NCI-H1694 (cell line): ENCODE measurements at regions not wholly inside any gene's neighbourhood (a gene's known extent, or its start where the extent isn't known, plus 50 kb on each side); places are given as distances from the start of the nearest gene placed in this dataset.

Source experiments
- DNase-seq: peaks from one replicate; lab custom pipeline; 2025; lab: John Stamatoyannopoulos, UW

DNA sequence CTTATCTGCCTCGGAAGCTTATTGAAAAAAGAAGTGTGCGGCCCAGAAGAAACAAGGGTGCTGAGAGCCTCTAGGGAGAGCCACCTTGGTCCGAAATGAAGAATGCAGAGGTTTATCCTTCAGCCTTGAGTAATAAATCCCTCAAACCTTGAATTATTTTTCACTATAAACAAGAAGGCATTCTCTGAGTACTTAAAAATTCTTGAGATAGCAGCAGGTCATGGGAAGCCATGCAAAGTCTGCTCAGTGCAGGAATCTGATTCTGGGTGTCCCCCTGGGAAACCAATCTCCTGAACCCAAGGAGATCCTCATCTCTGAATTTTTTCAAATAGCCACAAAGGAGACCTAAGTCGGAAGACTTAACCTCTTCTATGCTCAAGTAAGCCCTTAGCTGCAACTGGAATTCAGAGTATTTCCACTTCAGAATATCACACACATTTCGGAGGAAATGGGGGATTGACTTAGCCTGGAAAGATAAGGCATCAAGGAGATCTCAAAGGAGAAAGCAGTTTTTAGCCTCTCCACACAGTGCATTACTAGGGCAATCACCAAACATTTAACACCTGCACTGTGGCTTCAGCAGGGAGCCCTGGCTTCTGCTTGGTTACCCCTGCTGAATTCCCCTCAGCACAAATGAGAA lies 365.0 kb downstream of the ETS1 start:
- DNase-seq: no peak

DNA sequence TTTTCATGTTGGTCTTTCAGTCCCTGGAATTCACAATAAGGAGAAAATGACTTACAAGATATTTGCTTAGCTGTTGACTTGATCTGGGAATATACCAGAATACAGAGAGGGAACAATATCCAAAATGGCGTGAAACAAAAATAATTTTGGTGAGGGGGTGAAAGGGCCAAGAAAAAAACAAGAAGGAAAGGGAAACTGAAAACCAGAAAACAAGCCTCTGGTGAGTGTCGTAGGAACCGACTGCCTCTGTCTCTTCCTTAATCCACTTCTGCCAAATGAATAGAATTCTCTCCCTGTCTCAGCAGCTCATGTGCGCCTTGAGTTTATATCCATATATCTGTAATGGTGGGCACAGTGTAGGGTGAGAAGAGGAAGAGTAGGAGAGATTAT lies 367.6 kb downstream of the ETS1 start:
- no peak for DNase-seq

DNA sequence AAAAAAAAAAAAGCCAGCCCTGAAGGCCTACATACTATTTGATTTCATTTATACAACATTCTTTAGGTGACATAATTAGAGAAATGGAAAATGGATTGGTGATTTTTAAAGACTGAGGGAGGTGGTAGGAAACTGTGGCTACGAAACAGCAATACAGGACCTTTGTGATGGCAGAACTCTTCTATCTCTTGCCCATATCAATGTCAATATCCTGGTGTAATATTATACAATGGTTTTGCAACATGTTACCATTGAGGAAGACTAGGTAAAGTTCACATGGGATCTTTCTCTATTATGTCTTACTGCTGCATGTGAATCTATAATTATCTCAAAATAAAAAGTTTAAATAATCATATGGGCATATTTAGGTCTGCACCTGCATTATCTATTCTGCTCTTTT lies 371.2 kb downstream of the ETS1 start:
- DNase-seq: no peak

DNA sequence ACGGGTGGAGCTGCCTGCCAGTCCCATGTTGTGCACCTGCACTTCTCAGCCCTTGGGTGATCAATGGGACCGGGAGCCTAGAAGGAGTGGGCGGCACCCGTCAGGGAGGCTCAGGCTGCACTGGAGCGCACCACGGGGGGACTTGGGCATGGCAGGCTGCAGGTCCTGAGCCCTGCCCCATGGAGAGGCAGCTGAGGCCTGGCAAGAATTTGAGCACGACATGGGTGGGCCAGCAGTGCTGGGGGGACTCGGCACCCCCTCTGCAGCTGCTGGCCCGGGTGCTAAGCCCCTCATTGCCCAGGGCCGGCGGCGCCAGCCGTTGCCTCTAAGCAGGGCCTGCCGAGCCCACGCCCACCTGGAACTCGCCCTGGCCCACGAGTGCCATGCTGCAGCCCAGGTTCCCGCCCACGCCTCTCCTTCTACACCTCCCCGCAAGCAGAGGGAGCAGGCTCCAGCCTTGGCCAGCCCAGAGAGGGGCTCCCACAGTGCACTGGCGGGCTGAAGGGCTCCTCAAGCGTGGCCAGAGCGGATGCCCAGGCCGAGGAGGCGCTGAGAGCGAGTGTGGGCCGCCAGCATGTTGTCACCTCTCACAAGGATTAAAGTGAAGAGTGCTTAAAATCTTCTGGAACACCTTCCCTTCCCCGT lies 372.0 kb downstream of the ETS1 start:
- DNase-seq: no peak

DNA sequence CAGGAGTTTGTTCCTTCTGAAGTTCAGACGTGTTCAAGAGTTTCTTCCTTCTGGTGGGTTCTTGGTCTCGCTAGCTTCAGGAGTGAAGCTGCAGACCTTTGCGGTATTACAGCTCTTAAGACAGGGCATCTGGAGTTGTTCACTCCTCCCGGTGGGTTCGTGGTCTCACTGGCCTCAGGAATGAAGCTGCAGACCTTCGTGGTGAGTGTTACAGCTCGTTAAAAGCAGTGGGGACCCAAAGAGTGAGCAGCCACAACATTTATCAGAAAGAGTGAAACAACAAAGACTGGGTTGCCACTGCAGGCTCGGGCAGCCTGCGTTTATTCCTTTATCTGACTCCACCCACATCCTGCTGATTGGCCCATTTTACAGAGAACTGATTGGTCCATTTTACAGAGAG lies 373.1 kb downstream of the ETS1 start:
- DNase-seq: no peak

DNA sequence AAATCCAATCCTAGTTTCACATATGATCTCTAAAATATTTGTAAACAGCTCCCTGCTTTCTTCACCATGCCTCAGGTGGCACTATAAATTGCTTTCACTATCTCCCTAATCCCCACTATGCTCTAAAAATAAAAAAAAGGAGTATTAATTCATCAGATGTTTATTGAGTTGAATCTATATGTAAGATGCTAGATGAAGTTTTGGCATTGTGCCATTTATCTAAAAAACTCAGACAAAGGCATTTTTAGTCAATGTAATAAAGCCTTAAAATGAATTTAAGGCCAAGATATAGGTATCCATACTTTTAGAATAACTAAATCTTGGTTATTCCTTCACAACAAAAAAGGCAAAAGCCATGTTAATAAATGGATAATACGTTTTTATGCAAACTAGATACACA lies 373.9 kb downstream of the ETS1 start:
- DNase-seq: no peak

DNA sequence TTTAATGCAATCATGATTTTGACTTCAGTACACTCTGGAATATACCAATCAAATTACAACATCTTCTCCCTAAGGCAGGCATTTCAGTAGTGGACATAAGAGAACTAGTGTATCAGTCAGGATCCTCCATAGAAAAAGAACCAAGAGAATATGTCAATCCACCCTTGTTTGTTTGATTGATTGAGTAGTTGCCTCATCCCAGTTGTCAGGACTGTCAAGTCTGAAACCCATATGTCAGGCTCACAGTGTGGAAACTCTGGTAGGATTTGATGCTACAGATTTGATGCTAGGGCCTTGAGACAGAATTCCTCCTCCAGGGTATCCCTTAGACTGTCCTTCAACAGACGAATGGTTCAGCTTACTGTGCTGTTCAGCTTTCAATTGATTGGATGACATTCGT lies 375.0 kb downstream of the ETS1 start:
- no peak for DNase-seq

DNA sequence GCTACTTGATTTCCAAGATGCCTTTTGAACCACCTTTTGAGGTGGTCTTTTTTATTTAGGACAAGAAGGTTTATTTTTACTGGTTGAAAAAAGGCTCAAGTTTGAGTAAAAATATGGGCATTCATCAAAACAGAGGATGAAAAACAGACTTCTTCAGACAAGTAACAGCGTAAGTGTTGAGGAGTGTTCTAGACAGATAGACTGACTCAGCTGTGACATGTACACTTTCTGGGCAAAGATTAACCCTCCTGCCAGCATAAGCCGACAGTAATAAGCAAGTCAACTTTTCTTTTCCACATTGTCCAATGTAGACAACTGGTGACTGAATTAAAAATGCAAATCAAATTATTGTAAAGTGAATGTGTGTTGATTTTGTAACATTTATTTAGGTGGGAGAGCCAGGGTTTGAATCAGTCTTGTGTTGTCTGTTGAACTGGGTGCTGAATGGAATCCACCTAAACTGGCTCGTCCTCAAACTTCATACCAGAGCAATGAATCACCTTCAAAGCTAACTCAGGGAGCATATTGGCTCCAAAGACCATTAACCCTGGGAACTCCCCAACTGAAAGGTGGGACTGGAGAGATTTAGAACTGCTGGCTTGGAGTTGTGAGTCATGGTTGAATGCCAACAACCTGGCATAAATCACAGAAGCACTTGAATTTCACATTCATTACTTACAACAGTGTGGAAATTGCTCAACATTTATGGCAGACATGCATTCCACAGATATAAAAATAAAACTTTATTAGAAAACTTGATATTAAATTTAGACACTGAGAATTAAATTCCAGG lies 377.0 kb downstream of the ETS1 start:
- DNase-seq: no peak

DNA sequence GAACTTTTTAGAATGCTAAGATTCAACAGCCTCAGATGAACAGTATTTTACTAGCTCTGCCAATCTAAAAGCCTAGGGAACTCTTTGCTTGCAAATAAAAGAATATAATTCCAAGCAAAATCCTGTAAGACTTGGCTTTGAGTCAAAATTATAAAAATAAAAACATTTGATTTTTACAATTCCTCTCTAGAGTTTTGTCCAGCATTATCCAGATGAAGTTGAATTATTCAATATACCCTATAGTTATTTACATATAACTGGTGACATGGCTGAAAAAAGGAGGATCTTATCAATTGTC lies 378.3 kb downstream of the ETS1 start:
- DNase-seq: no peak

DNA sequence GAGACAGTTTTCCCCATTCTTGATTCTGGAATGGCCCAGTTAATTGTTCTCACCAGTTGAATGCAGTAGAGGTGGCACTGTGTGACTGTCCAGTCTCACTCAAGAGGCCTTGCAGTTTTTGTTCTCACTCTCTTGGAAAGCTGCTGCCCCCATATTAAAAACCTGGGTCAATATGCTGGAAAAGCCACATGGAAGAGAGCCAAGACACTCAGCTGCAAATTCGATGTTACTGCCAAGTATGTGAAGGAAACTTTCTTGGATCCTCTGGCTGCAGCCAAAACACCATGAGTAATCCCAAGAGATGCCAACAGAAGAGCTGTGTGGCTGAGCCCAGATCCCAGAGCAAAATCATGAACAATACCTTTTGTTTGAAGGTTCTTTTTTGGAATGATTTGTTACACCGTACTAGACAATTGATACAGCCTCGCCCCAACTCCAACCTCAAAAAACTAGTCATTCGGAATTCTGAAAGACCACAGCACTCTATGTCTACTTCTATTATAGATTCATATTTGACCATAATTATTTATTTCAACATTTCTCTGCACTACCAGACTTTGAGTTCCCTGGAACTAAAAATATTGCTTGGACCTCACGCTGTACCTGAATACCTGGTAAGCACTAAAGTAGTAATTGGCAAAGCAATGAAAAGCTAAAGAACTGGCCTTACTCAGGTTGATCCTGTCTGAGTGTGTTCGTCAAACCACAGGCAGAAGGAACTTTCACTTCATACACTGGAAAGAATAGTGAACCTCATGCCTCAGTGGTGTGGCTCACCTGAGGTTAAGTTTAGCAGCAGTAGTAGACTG lies 378.8 kb downstream of the ETS1 start:
- DNase-seq: no peak

DNA sequence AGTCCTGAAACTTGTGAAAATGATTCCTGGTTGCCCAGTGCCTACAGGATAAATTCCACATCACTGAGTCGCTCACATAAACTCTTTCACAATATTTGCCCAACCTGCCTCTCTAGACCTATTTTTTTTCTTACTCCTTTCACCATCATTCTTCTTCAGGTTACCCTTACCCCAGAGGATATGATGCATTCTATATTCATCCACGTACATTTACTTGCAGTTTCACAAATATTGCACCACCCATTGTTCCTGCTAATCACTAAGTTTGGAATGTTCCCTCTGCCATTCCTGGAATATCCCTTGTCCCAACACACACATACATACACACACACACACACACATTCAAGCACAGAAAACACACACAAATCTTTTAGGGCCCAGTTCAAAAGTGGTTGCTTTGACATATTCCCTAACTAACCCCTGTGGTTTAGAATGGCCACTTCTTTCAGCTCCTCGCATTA lies 379.5 kb downstream of the ETS1 start:
- DNase-seq: no peak

DNA sequence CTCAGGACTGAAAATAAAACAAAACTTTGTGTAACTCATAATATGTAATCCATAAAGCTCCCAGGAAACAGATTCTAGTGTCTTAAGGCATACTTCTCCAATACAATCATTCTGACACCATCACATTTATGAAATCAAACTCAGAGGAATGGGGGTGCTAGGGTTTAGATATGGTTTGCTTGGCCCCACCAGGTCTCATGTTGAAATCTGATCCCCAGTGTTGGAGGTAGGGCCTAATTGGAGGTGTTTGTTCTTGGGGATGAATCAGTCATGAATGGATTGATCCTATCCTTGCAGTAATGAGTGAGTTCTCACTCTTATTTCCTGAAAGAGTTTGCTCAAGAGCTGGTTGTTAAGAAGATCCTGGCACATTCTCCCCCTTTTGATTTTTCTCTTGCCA lies 380.9 kb downstream of the ETS1 start:
- no peak for DNase-seq

DNA sequence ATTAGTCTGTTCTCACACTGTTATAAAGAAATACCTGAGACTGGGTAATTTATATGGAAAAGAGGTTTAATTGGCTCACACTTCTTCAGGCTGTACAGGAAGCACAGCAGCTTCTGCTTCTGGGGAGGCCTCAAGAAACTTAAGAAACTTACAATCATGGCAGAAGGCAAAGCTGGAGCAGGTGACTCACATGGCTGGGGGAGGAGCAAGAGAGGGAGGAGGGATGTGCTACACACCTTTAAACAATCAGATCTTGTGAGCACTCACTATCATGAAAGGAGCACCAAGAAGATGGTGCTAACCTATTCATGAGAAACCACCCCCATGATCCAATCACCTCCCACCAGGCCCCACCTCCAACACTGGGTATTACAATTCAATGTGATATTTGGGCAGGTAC lies 381.6 kb downstream of the ETS1 start:
- DNase-seq: no peak

DNA sequence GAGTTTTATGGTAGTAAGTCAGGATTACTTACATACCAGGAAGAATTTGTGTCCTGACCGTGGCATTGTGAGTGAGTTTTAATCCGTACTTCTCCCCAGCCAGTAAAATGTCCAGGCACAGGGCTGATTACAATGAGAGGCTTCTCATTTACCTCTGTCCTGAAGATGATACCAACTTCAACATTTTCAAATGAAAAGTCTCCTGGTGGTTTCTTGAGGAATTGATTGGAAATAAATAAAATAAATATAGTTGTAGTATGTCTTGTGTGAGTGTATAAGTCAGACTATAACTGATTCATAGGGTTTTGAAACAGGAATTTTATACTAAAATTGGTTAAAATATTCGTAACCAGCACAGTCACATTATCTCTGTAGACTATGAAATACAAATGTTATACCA lies 382.5 kb downstream of the ETS1 start:
- no peak for DNase-seq

DNA sequence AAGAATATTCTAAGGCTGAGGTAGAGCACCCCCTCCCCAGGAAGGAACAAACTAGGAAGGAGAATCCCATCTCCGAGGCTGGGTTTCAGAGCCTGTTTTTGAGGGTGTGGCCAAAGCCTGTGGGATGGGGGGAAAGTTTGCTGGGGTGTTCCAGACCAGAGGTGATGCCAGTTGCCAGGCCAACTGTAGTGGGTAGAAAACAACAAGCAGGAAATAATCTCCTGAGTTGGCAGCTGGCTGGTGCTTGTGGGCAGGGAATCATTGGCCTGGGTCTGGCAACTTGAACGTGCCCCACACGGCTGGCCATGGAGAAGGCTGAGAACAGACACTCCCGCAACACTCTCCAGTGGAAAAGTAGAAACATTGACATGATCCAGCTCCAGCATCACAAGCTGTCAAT lies 385.6 kb downstream of the ETS1 start:
- DNase-seq: no peak

DNA sequence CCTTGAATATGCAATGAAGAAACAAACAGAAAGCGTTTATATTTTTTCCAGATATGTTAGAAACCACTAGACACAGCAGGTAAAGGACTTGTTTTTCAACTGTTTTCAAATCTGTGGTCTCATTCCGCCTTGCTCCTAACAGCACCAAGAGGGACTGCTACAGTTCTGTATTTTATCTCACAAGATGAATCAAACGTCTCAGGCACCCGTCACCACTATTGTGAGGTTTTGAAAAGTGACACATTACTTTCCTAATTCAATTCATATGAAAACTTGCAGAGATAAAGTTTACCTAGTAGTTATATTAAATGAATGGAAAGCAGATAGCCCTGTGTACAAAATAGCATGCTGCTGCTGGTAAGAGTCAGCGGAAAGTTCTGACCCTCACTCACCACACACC lies 386.3 kb downstream of the ETS1 start:
- DNase-seq: no peak

DNA sequence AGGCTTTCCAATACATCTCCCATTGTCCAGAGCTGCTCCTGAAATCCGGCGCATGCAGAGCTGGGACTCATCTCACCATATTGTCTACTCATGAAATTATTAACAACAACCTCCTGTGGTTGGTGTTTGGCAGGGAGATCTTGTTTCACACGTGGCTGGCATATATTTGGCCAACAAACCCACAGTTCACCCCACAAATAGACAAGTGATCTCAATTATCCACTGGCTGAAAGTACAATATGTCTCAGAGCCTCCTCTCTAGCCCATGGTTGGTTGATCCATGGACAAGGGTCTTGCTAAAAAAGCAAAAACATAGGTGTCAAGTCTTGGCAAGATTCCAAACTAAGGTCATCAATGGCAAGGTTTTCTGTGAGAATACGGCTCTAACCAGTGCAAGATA lies 386.9 kb downstream of the ETS1 start:
- no peak for DNase-seq

DNA sequence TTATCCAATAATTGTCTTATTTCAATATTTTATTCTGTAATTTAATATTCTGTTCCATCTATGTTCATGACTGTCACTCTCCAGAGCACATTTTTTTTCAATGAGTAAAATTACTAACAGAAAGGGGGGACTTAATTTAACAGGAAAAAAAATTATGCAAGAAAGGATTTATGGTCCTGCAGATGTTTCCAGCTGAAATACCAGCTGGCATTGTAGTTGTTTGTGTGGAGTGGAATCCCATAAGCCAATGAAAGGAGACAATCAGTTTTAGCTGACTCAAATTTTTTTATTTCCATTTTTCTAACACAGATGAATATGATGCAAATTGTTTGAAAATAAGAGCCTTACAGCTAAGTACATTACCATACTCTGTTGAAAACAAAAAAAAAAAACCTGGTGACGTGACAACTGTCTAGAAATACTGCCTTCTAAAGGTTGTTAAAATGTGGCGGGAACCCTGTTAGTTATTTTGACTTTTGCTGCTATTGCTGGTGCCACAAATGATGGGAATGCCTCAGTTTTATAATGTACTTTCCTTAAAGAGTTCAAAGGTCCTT lies 389.1 kb downstream of the ETS1 start:
- no peak for DNase-seq

DNA sequence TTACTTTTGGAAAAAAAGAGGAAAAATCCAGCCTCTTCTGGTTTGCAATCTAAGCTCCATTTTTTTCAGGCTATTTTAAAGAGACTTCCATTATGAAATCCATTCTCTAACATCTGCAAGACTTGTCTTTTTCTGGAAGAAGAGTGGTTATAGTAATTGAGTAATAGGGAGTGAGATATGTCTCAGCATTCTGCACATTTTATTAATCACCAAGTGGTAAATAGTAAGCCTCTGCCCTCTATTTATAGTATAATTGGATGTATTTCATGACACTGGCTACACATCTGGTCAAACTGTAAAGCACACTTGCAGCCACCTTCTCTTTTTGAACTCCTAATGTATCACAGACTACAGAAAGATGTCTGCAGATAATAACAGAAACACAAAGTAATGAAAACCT lies 391.1 kb downstream of the ETS1 start:
- DNase-seq: no peak

DNA sequence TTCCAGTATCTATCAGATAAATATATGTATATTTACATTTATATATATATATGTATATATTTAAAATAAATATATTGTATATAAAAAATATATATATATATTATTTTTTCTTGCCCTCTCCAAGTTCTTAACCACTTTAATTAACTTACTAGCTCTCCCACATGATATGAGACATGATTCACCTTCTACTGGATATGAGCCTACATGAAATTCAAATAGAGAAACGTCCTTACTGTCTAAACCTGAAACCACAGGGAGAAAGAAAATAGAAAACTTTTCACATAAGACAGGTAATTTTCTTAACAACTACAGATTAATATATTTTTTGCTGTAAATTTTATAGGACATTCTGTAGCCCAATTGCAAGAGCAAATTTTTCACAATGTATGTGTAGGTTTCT lies 391.6 kb downstream of the ETS1 start:
- DNase-seq: no peak

DNA sequence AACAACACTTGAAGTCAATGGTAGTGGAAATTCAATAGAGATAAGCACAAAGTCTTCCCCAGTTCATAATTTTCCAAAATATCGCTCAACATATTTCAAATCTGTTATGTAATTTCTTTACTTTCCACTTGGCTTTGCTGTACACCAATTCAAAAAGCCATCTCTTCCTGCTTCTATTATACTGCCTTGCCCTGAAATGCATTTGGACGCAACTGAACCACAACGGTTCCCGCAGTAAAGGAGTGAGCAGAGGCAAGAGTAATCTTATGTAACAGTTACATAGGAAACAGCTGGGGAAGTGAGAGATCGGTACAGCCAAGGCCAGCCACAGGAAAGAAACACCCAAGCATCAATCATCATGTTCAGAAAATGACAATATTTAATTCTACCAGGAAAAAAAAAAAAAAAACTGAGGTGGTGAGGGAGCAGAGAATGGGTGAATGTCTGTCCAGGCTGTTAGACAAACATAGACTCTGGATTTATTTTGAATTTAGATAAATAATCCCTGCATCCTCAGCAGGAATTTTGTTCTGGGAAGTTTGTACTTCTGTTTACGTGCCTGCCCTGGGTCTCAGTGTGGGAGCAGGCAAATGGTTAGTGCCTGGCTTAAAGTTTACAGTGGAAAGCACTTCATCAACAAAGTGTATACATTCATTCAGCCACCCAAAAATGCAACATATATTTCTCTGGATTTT lies 392.2 kb downstream of the ETS1 start:
- DNase-seq: no peak

DNA sequence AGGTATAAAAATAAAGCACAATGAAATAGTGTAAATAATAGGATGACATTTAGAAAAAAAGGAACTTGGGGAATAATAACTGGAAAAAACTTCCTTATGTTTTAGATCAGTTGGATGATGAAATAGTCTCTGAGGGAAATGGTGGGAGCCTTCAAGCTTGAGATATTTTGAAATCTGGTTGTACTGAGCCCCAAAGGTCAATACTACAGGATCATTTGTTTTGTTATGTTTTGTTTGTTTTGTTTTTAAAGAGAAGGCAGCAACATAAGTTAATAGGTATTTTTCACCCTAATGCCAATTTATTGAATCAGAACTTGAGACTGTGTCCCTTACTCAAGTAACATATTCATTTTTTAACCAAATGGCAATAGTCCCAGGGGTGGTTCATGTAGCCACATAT lies 393.1 kb downstream of the ETS1 start:
- no peak for DNase-seq
